Mucosa of descending colon (tissue), 3 donors: ENCODE measurements at regions not wholly inside any gene's neighbourhood (a gene's known extent, or its start where the extent isn't known, plus 50 kb on each side); places are given as distances from the start of the nearest gene placed in this dataset.

Experiments used
- ATAC-seq: fragments of 200-7000 bp; cut with Tn5 transposase; one replicate; pipeline ENCODE4 v1.9.1; 2020; ENCODE audit warnings: mild to moderate bottlenecking, moderate library complexity
- DNase-seq, 3 donors: peaks; one replicate each; pipeline ENCODE4 v3.0.0-alpha.2; 2020
- H3K36me3 ChIP-seq: fragments of 200-600 bp; one replicate; pipeline ENCODE4 v1.8.0; 2021; ENCODE audit warnings: low read depth, mild to moderate bottlenecking
- H3K4me1 ChIP-seq: fragments of 200-600 bp; one replicate; pipeline ENCODE4 v1.8.0; 2021; ENCODE audit warnings: low read depth, mild to moderate bottlenecking
- H3K4me3 ChIP-seq: fragments of 200-600 bp; one replicate; pipeline ENCODE4 v1.8.0; 2021; ENCODE audit warnings: mild to moderate bottlenecking
- H3K9me3 ChIP-seq: fragments of 200-600 bp; one replicate; pipeline ENCODE4 v1.8.0; 2021; ENCODE audit warnings: mild to moderate bottlenecking
- CTCF ChIP-seq: fragments of 200-600 bp; IDR thresholded peaks from one replicate; pipeline ENCODE4 v1.8.0; 2022; ENCODE audit warnings: antibody characterized with exemption, mild to moderate bottlenecking
- intact Hi-C, 2 donors: fragments of 100-400 bp; cut with DNase I in 1 of 2; cut with micrococcal nuclease in 1 of 2; formaldehyde crosslinking; loops; one replicate each; pipeline versions ENCODE4 v1.11.0 to v1.11.1; 2022; cut with DNase I, micrococcal nuclease
- donor health status: DM: no; HTN: no; CAD: no; lungs with moderate emphysema.
- donor health status: DM: no; HTN: no; CAD: no.
- donor health status: DM: no; HTN: yes; CAD: no.

- H3K36me3 ChIP-seq: no peaks in the 10 kb centered on the region
- no peak overlapping the region for H3K4me3 ChIP-seq
- no peak for TF ChIP-seq CTCF
- H3K9me3 ChIP-seq: no peaks in the 10 kb centered on the region
- intact Hi-C loops: no loop called here
- ATAC-seq (peak; percentile 66), DNase-seq (peak; percentile 62 to 80 (median 68))
- H3K4me1 ChIP-seq: no peaks in the 10 kb centered on the region
These were observed 154.3 kb downstream of the MRPL14 start for GRCh38 chr6:43972913-43973300.

GRCh38 chr6:43972179-43972912 is 154.9 kb downstream of the MRPL14 start:
- no peak for DNase-seq

GRCh38 chr6:43971776-43972126 is 155.5 kb downstream of the MRPL14 start:
- H3K4me1 ChIP-seq: no peaks in the 10 kb centered on the region
- ATAC-seq: peak; percentile 44
- DNase-seq: no peak
- intact Hi-C loops: no loop called here
- no peaks in the 10 kb centered on the region for H3K36me3 ChIP-seq
- H3K9me3 ChIP-seq: no peaks in the 10 kb centered on the region
- H3K4me3 ChIP-seq: no peak overlapping the region
- TF ChIP-seq CTCF: no peak

More at GRCh38 chr6:43972179-43972912, 154.9 kb downstream of the MRPL14 start:
- intact Hi-C loops: no loop called here
- no peaks in the 10 kb centered on the region for H3K36me3 ChIP-seq
- no peak for TF ChIP-seq CTCF
- H3K4me1 ChIP-seq: no peaks in the 10 kb centered on the region
- no peak overlapping the region for H3K4me3 ChIP-seq
- ATAC-seq: peak; percentile 5
- no peaks in the 10 kb centered on the region for H3K9me3 ChIP-seq

- H3K4me1 ChIP-seq: no peaks in the 10 kb centered on the region
- TF ChIP-seq CTCF: no peak
- intact Hi-C loops: no loop called here
- no peaks in the 10 kb centered on the region for H3K36me3 ChIP-seq
- peak; percentile 49 for ATAC-seq
- H3K4me3 ChIP-seq: no peak overlapping the region
- DNase-seq: peak in 1 of 3 donors; percentile 68
- H3K9me3 ChIP-seq: no peaks in the 10 kb centered on the region
These were observed 156.1 kb downstream of the MRPL14 start for GRCh38 chr6:43970913-43971775.

GRCh38 chr6:43970068-43970912 is 157.0 kb downstream of the MRPL14 start:
- Histone ChIP-seq H3K4me3 (no peak overlapping the region), H3K4me1 (no peaks in the 10 kb centered on the region), H3K36me3 (no peaks in the 10 kb centered on the region), H3K9me3 (no peaks in the 10 kb centered on the region)
- no peak for ATAC-seq
- no peak for DNase-seq
- intact Hi-C loops: no loop called here
- no peak for TF ChIP-seq CTCF
